SK-N-SH treated with all-trans-retinoic acid at 6 μM for 48 hours (cell line): ENCODE measurements at regions not wholly inside any gene's neighbourhood (a gene's known extent, or its start where the extent isn't known, plus 50 kb on each side); places are given as distances from the start of the nearest gene placed in this dataset.

ENCODE experiments used
- ARNTL ChIP-seq: fragments of 450-650 bp; formaldehyde crosslinking; IDR thresholded peaks from 2 replicates; pipeline ENCODE4 v1.5.0; 2020; ENCODE audit warnings: low read depth, mild to moderate bottlenecking, moderate library complexity, borderline replicate concordance
- OSR1 ChIP-seq: fragments of 250-450 bp; sonication (Bioruptor Pico); IDR thresholded peaks from 2 replicates; pipeline ENCODE4 v1.8.0; 2022; ENCODE audit warnings: moderate library complexity, mild to moderate bottlenecking, inconsistent platforms
- ZNF8 ChIP-seq: fragments of 450-650 bp; formaldehyde crosslinking; IDR thresholded peaks from 2 replicates; pipeline ENCODE4 v1.5.0; 2020; ENCODE audit warnings: mild to moderate bottlenecking, moderate library complexity
- TF ChIP-seq, protein P1 (sequence below): fragments of 250-450 bp; sonication (Bioruptor Pico); IDR thresholded peaks from 2 replicates; pipeline ENCODE4 v1.8.0; 2020; ENCODE audit warnings: mild to moderate bottlenecking, moderate library complexity, borderline replicate concordance

DNA sequence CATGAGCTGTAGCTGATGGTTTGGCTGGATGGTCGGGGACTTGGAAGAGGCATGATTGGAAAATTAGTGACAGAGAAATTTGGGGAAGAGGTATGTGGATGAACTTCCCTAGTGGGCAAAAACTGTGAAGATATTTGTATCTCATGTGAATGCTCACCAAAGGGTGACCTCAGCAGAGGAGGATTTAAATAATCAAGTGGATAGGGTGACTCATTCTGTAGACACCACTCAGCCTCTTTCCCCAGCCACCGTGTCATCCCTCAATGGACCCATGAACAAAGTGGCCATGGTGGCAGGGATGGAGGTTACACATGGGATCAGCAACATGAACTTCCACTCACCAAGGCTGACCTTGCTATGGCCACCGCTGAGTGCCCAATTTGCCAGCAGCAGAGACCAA is 60.8 kb upstream of the KRAS start:
- TF ChIP-seq OSR1 (CRISPR knock-in tag): no peak
- no peak for TF ChIP-seq ARNTL (CRISPR knock-in tag)
- no peak for TF ChIP-seq ZNF8 (CRISPR knock-in tag)
- TF ChIP-seq, protein P1, sequence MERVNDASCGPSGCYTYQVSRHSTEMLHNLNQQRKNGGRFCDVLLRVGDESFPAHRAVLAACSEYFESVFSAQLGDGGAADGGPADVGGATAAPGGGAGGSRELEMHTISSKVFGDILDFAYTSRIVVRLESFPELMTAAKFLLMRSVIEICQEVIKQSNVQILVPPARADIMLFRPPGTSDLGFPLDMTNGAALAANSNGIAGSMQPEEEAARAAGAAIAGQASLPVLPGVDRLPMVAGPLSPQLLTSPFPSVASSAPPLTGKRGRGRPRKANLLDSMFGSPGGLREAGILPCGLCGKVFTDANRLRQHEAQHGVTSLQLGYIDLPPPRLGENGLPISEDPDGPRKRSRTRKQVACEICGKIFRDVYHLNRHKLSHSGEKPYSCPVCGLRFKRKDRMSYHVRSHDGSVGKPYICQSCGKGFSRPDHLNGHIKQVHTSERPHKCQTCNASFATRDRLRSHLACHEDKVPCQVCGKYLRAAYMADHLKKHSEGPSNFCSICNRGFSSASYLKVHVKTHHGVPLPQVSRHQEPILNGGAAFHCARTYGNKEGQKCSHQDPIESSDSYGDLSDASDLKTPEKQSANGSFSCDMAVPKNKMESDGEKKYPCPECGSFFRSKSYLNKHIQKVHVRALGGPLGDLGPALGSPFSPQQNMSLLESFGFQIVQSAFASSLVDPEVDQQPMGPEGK (CRISPR knock-in tag): no peak
